H54 (cell line): ENCODE measurements at regions not wholly inside any gene's neighbourhood (a gene's known extent, or its start where the extent isn't known, plus 50 kb on each side); places are given as distances from the start of the nearest gene placed in this dataset.
"Not testable (repeated sequence)": the region's sequence is repeated elsewhere in the genome, so short reads cannot be mapped to it uniquely, and the experiment has no call there.

ENCODE experiments used
- DNase-seq: peaks from one replicate; pipeline ENCODE4 v3.0.0; 2011; ENCODE audit warnings: low spot score, mixed read lengths; ENCODE audit not compliant: insufficient read length
- FAIRE-seq: peaks from 3 replicates; lab custom pipeline; 2011; peaks lifted over from hg19 to GRCh38; lab: Jason Lieb, UNC
- POLR2A ChIP-seq: IDR thresholded peaks from 2 replicates; pipeline ENCODE4 v1.6.1; 2011; ENCODE audit warnings: low read depth, mild to moderate bottlenecking, low read length

DNA sequence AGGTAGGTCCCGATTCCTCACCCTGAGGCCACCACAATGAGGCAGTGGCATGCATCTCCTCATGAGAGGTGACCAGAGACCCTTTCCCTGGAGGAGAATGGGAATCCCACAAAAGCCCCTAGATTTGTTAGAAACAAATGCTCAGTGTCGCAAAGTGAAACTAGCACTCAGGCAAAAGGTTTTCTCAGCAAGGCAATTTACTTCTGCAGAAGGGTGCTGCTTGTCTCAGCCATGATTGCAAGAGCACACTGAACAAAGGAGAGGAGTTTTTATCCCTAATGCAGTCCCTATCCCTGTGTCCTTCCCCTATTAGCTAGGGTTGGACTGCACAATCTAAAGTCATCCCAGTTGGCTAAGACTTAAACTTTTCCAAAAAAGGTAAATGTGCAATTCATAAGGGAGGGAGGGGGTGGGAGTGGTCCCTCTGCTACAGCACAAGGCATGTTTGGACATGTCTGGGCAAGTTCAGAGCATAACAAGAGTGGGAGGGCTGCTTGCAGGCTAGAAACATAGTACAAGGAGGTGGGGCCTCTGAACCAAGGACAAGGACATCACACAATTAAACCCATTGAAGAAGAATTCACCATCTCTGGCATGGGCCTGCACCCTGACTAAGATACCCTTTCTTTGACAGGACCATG, 185.3 kb downstream of the CCNG2 start:
- DNase-seq (no peak), FAIRE-seq (no peak)
- TF ChIP-seq POLR2A = no peak

GRCh38 chr4:77344001-77344400, 187.0 kb downstream of the CCNG2 start:
- DNase-seq = no peak
- TF ChIP-seq POLR2A = no peak
- FAIRE-seq = no peak

GRCh38 chr4:77344784-77345183, 187.8 kb downstream of the CCNG2 start:
- FAIRE-seq (no peak), DNase-seq (no peak)
- no peak for TF ChIP-seq POLR2A

DNA sequence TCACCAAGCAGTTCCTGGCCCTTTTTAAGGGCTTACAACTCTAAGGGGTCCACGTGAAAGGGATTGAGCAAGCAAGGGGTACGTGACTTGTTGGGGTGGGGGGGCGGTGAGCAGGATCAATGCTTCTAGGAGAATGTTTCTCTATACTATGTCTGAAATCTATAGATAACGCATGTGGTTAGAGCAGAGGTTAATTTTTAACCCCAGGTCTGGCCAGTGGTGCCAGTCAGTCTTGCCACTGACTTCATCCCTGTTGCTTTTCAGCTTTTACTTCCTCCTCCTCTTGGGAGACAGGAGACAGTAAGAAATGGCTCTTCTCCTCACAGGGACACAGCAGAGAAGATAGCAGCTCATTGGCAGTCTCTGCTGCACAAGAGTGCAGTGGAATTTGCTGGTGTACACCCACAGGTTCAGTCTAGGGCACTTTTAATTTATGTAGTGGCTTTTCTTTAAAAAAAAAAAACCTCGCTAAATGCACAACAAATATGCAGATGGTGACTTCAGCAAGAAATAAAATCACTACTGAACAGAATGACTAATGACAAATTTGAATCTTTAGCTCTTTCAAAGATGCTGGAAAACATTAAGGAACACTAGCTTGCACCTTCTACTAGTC, 190.5 kb downstream of the CCNG2 start:
- TF ChIP-seq POLR2A = no peak
- FAIRE-seq (no peak), DNase-seq (no peak)

- TF ChIP-seq POLR2A = no peak
- no peak for DNase-seq
- no peak for FAIRE-seq
These were observed 191.8 kb downstream of the CCNG2 start for GRCh38 chr4:77348815-77349214.

- DNase-seq (no peak), FAIRE-seq (no peak)
- no peak for TF ChIP-seq POLR2A
These were observed 192.4 kb downstream of the CCNG2 start for GRCh38 chr4:77349364-77349763.

- no peak for DNase-seq
- no peak for TF ChIP-seq POLR2A
- FAIRE-seq = no peak
These were observed 192.8 kb downstream of the CCNG2 start for GRCh38 chr4:77349796-77350195.

GRCh38 chr4:77352192-77352591, 195.2 kb downstream of the CCNG2 start:
- TF ChIP-seq POLR2A = no peak
- FAIRE-seq (no peak), DNase-seq (no peak)

DNA sequence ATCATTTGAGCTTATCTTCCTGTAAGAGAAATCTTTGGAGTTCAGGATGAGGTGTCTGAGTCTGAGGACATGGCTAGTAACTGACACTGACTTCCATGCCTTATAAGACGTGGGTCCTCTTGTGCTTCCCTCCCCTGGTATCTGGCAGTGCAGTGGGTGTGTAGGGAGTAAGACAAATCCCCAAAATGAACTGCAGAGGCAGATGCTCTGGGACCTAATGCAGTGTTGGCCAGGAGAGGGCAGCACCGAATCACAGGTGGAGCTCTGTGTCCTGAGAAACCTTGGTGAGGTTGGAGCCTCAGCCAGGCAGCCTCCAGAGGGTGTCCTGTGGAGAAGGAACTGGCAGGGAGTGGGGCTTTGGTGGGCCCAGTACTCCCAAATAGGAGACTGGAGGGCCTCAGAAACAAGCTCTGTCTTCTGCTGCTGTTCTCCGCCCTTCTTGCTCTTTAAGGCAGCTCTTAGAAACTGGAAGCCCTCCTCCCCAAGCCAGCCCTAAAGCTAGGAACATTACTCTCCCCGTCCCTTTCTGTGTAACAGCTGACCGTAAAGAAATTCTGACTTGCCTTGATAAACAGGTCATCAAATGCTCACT, 196.8 kb downstream of the CCNG2 start:
- FAIRE-seq, DNase-seq: not testable (repeated sequence)

DNA sequence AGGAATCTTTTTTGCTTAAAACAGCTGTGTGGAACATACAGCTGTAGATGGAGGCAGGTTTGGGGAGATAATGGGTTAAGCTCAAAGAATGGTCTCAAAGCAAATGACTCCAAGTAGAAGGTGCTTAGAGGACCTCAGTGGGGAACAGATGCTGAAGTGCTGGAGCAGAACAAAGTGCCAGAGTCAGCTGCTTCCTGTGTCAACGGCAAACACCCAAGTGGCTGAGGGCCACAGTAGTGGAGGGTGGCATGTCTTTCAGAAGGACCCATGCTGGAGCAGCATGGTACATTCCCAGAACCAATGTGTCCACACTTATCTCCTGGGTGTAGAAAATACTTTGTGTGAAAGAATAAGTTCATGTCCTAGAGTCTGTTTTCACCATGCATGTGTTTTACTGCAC, 197.5 kb downstream of the CCNG2 start:
- no peak for DNase-seq
- no peak for FAIRE-seq
- no peak for TF ChIP-seq POLR2A

DNA sequence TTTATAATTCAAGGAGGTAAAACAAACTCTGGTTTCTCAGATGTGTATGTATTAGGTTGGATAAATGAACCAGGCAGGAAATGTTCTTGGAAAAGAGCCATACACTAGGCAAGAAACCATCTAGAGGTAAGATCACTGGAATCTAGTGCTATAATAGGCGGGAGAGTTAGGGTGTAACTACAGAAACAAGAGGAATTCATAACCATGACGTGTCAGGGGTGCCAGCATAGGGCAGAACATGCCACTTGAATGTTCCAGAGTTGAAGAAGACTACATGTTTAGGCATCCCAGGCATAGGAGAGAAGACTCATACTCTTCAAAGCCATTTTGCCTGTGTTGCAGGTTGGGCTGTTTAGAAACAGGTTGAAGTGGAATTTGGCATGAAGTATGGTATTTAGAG, 198.7 kb downstream of the CCNG2 start:
- FAIRE-seq (no peak), DNase-seq (no peak)
- no peak for TF ChIP-seq POLR2A

- no peak for TF ChIP-seq POLR2A
- DNase-seq (peak; percentile 19), FAIRE-seq (no peak)
These were observed 201.4 kb downstream of the CCNG2 start for GRCh38 chr4:77358315-77358928.

DNA sequence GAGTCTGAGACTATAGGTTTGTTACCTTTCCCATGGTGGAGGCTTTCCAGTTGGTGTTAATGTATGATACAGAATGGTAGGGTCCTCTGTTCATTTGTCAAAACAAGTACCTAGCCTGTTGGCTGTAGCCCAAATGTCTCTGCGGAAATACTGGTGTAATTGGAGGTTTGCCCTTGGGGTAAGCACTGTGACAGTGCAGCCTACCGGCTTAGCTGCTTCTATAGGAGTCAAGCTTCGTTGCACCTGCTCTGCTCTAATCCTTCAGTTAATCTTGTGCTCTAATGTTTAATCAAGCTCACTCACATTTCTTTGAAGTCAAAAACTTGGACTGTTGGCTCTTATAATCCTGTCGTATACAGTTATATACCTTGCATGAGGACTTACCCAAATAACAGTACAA, 203.4 kb downstream of the CCNG2 start:
- FAIRE-seq (no peak), DNase-seq (no peak)
- TF ChIP-seq POLR2A = no peak

- not testable (repeated sequence) for DNase-seq
- peak; percentile 71 for FAIRE-seq
These were observed 209.9 kb downstream of the CCNG2 start for GRCh38 chr4:77366876-77367275.
